ELR (cell line): ENCODE measurements at regions not wholly inside any gene's neighbourhood (a gene's known extent, or its start where the extent isn't known, plus 50 kb on each side); places are given as distances from the start of the nearest gene placed in this dataset.
"Not testable (repeated sequence)": the region's sequence is repeated elsewhere in the genome, so short reads cannot be mapped to it uniquely, and the experiment has no call there.

ENCODE experiments used
- DNase-seq: peaks from one replicate; pipeline ENCODE4 v3.0.0-alpha.2; 2015; ENCODE audit warnings: low read depth

DNA sequence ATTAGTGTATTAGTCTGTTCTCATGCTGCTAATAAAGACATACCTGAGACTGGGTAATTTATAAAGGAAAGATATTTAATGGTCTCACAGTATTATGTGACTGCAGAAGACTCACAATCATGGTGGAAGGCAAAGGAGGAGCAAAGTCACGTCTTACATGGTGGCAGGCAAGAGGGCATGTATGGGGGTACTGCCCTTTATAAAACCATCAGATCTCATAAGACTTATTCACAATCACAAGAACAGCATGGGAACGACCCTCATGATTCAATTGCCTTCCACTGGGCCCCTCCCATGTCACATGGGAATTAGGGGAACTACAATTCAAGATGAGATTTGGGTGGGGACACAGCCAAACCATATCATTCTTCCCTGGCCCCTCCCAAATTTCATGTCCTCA, 52.7 kb upstream of the ST3GAL5 start:
- not testable (repeated sequence) for DNase-seq

- no peak for DNase-seq
Measured at GRCh38 chr2:85939131-85939530, 50.3 kb upstream of the ST3GAL5 start.
